ENCODE measurements at regions not wholly inside any gene's neighbourhood (a gene's known extent, or its start where the extent isn't known, plus 50 kb on each side); places are given as distances from the start of the nearest gene placed in this dataset.

- Histone ChIP-seq H3K36me3 (ENCODE audit: control insufficient read depth in 3 of 3, insufficient read depth in 3 of 3, low read length in 3 of 3) (no peaks in the 10 kb centered on the region), H3K9me3 (ENCODE audit: control insufficient read depth in 3 of 3, low read length in 3 of 3) (peaks cover 0 to 2% (median 0%) of the 10 kb centered on the region in 3 donors), H3K9ac (ENCODE audit: low read depth in 1 of 3, low read length in 3 of 3) (no peak overlapping the region), H3K27me3 (ENCODE audit: control insufficient read depth in 3 of 3, insufficient read depth in 3 of 3, low read length in 3 of 3) (no peaks in the 10 kb centered on the region), H3K4me3 (ENCODE audit: low read length in 3 of 3) (no peak overlapping the region), H3K27ac (ENCODE audit: low read depth, low read length) (no peak overlapping the region), H3K4me1 (ENCODE audit: control insufficient read depth in 3 of 3, insufficient read depth in 3 of 3, low read length in 3 of 3) (no peaks in the 10 kb centered on the region)
These were observed 146.1 kb upstream of the ADGRL2 start for GRCh38 chr1:81654657-81655056.

GRCh38 chr1:81654147-81654546 is 146.6 kb upstream of the ADGRL2 start:
- no peak overlapping the region for H3K4me3 ChIP-seq (ENCODE audit: low read length in 3 of 3)
- H3K27me3 ChIP-seq (ENCODE audit: control insufficient read depth in 3 of 3, insufficient read depth in 3 of 3, low read length in 3 of 3) = no peaks in the 10 kb centered on the region
- H3K36me3 ChIP-seq (ENCODE audit: control insufficient read depth in 3 of 3, insufficient read depth in 3 of 3, low read length in 3 of 3) = no peaks in the 10 kb centered on the region
- peaks cover 0 to 2% (median 0%) of the 10 kb centered on the region in 3 donors for H3K9me3 ChIP-seq (ENCODE audit: control insufficient read depth in 3 of 3, low read length in 3 of 3)
- no peaks in the 10 kb centered on the region for H3K4me1 ChIP-seq (ENCODE audit: control insufficient read depth in 3 of 3, insufficient read depth in 3 of 3, low read length in 3 of 3)
- H3K27ac ChIP-seq (ENCODE audit: low read depth, low read length) = no peak overlapping the region
- H3K9ac ChIP-seq (ENCODE audit: low read depth in 1 of 3, low read length in 3 of 3) = no peak overlapping the region

- Histone ChIP-seq H3K27me3 (ENCODE audit: control insufficient read depth in 3 of 3, insufficient read depth in 3 of 3, low read length in 3 of 3) (no peaks in the 10 kb centered on the region), H3K4me3 (ENCODE audit: low read length in 3 of 3) (no peak overlapping the region), H3K27ac (ENCODE audit: low read depth, low read length) (no peak overlapping the region), H3K9ac (ENCODE audit: low read depth in 1 of 3, low read length in 3 of 3) (no peak overlapping the region), H3K9me3 (ENCODE audit: control insufficient read depth in 3 of 3, low read length in 3 of 3) (no peaks in the 10 kb centered on the region), H3K4me1 (ENCODE audit: control insufficient read depth in 3 of 3, insufficient read depth in 3 of 3, low read length in 3 of 3) (no peaks in the 10 kb centered on the region), H3K36me3 (ENCODE audit: control insufficient read depth in 3 of 3, insufficient read depth in 3 of 3, low read length in 3 of 3) (no peaks in the 10 kb centered on the region)
These were observed 150.0 kb upstream of the ADGRL2 start for GRCh38 chr1:81650776-81651175.

- Histone ChIP-seq H3K9me3 (ENCODE audit: control insufficient read depth in 3 of 3, low read length in 3 of 3) (no peaks in the 10 kb centered on the region), H3K4me3 (ENCODE audit: low read length in 3 of 3) (no peak overlapping the region), H3K27ac (ENCODE audit: low read depth, low read length) (no peak overlapping the region), H3K4me1 (ENCODE audit: control insufficient read depth in 3 of 3, insufficient read depth in 3 of 3, low read length in 3 of 3) (no peaks in the 10 kb centered on the region), H3K36me3 (ENCODE audit: control insufficient read depth in 3 of 3, insufficient read depth in 3 of 3, low read length in 3 of 3) (no peaks in the 10 kb centered on the region), H3K27me3 (ENCODE audit: control insufficient read depth in 3 of 3, insufficient read depth in 3 of 3, low read length in 3 of 3) (no peaks in the 10 kb centered on the region), H3K9ac (ENCODE audit: low read depth in 1 of 3, low read length in 3 of 3) (no peak overlapping the region)
These were observed 164.9 kb upstream of the ADGRL2 start for GRCh38 chr1:81635816-81636215.

GRCh38 chr1:81634294-81634693 is 166.4 kb upstream of the ADGRL2 start:
- no peak overlapping the region for H3K4me3 ChIP-seq (ENCODE audit: low read length in 3 of 3)
- H3K36me3 ChIP-seq (ENCODE audit: control insufficient read depth in 3 of 3, insufficient read depth in 3 of 3, low read length in 3 of 3) = no peaks in the 10 kb centered on the region
- H3K27ac ChIP-seq (ENCODE audit: low read depth, low read length) = no peak overlapping the region
- H3K4me1 ChIP-seq (ENCODE audit: control insufficient read depth in 3 of 3, insufficient read depth in 3 of 3, low read length in 3 of 3) = no peaks in the 10 kb centered on the region
- H3K27me3 ChIP-seq (ENCODE audit: control insufficient read depth in 3 of 3, insufficient read depth in 3 of 3, low read length in 3 of 3) = no peaks in the 10 kb centered on the region
- H3K9me3 ChIP-seq (ENCODE audit: control insufficient read depth in 3 of 3, low read length in 3 of 3) = no peaks in the 10 kb centered on the region
- no peak overlapping the region for H3K9ac ChIP-seq (ENCODE audit: low read depth in 1 of 3, low read length in 3 of 3)

GRCh38 chr1:81619156-81619555 is 181.6 kb upstream of the ADGRL2 start:
- Histone ChIP-seq H3K9me3 (ENCODE audit: control insufficient read depth in 3 of 3, low read length in 3 of 3) (no peaks in the 10 kb centered on the region), H3K4me3 (ENCODE audit: low read length in 3 of 3) (no peak overlapping the region), H3K4me1 (ENCODE audit: control insufficient read depth in 3 of 3, insufficient read depth in 3 of 3, low read length in 3 of 3) (no peaks in the 10 kb centered on the region), H3K27ac (ENCODE audit: low read depth, low read length) (no peak overlapping the region), H3K27me3 (ENCODE audit: control insufficient read depth in 3 of 3, insufficient read depth in 3 of 3, low read length in 3 of 3) (no peaks in the 10 kb centered on the region), H3K36me3 (ENCODE audit: control insufficient read depth in 3 of 3, insufficient read depth in 3 of 3, low read length in 3 of 3) (no peaks in the 10 kb centered on the region), H3K9ac (ENCODE audit: low read depth in 1 of 3, low read length in 3 of 3) (no peak overlapping the region)

GRCh38 chr1:81618376-81618775 is 182.4 kb upstream of the ADGRL2 start:
- H3K9me3 ChIP-seq (ENCODE audit: control insufficient read depth in 3 of 3, low read length in 3 of 3) = no peaks in the 10 kb centered on the region
- H3K4me3 ChIP-seq (ENCODE audit: low read length in 3 of 3) = no peak overlapping the region
- H3K36me3 ChIP-seq (ENCODE audit: control insufficient read depth in 3 of 3, insufficient read depth in 3 of 3, low read length in 3 of 3) = no peaks in the 10 kb centered on the region
- H3K27me3 ChIP-seq (ENCODE audit: control insufficient read depth in 3 of 3, insufficient read depth in 3 of 3, low read length in 3 of 3) = no peaks in the 10 kb centered on the region
- no peaks in the 10 kb centered on the region for H3K4me1 ChIP-seq (ENCODE audit: control insufficient read depth in 3 of 3, insufficient read depth in 3 of 3, low read length in 3 of 3)
- H3K27ac ChIP-seq (ENCODE audit: low read depth, low read length) = no peak overlapping the region
- no peak overlapping the region for H3K9ac ChIP-seq (ENCODE audit: low read depth in 1 of 3, low read length in 3 of 3)

GRCh38 chr1:81617308-81617967 is 183.3 kb upstream of the ADGRL2 start:
- Histone ChIP-seq H3K9me3 (ENCODE audit: control insufficient read depth in 3 of 3, low read length in 3 of 3) (no peaks in the 10 kb centered on the region), H3K27me3 (ENCODE audit: control insufficient read depth in 3 of 3, insufficient read depth in 3 of 3, low read length in 3 of 3) (no peaks in the 10 kb centered on the region), H3K27ac (ENCODE audit: low read depth, low read length) (no peak overlapping the region), H3K4me1 (ENCODE audit: control insufficient read depth in 3 of 3, insufficient read depth in 3 of 3, low read length in 3 of 3) (no peaks in the 10 kb centered on the region), H3K36me3 (ENCODE audit: control insufficient read depth in 3 of 3, insufficient read depth in 3 of 3, low read length in 3 of 3) (no peaks in the 10 kb centered on the region), H3K9ac (ENCODE audit: low read depth in 1 of 3, low read length in 3 of 3) (no peak overlapping the region), H3K4me3 (ENCODE audit: low read length in 3 of 3) (no peak overlapping the region)

GRCh38 chr1:81613803-81614202 is 186.9 kb upstream of the ADGRL2 start:
- Histone ChIP-seq H3K4me3 (ENCODE audit: low read length in 3 of 3) (no peak overlapping the region), H3K27ac (ENCODE audit: low read depth, low read length) (no peak overlapping the region), H3K36me3 (ENCODE audit: control insufficient read depth in 3 of 3, insufficient read depth in 3 of 3, low read length in 3 of 3) (no peaks in the 10 kb centered on the region), H3K4me1 (ENCODE audit: control insufficient read depth in 3 of 3, insufficient read depth in 3 of 3, low read length in 3 of 3) (no peaks in the 10 kb centered on the region), H3K27me3 (ENCODE audit: control insufficient read depth in 3 of 3, insufficient read depth in 3 of 3, low read length in 3 of 3) (no peaks in the 10 kb centered on the region), H3K9me3 (ENCODE audit: control insufficient read depth in 3 of 3, low read length in 3 of 3) (no peaks in the 10 kb centered on the region), H3K9ac (ENCODE audit: low read depth in 1 of 3, low read length in 3 of 3) (no peak overlapping the region)

GRCh38 chr1:81607924-81608323 is 192.8 kb upstream of the ADGRL2 start:
- H3K4me3 ChIP-seq (ENCODE audit: low read length in 3 of 3) = no peak overlapping the region
- no peaks in the 10 kb centered on the region for H3K27me3 ChIP-seq (ENCODE audit: control insufficient read depth in 3 of 3, insufficient read depth in 3 of 3, low read length in 3 of 3)
- H3K9me3 ChIP-seq (ENCODE audit: control insufficient read depth in 3 of 3, low read length in 3 of 3) = no peaks in the 10 kb centered on the region
- H3K9ac ChIP-seq (ENCODE audit: low read depth in 1 of 3, low read length in 3 of 3) = no peak overlapping the region
- H3K27ac ChIP-seq (ENCODE audit: low read depth, low read length) = no peak overlapping the region
- H3K4me1 ChIP-seq (ENCODE audit: control insufficient read depth in 3 of 3, insufficient read depth in 3 of 3, low read length in 3 of 3) = no peaks in the 10 kb centered on the region
- H3K36me3 ChIP-seq (ENCODE audit: control insufficient read depth in 3 of 3, insufficient read depth in 3 of 3, low read length in 3 of 3) = no peaks in the 10 kb centered on the region
